Kidney tubule cell (primary cell): ENCODE measurements at regions not wholly inside any gene's neighbourhood (a gene's known extent, or its start where the extent isn't known, plus 50 kb on each side); places are given as distances from the start of the nearest gene placed in this dataset.

ENCODE experiments used
- DNase-seq: peaks from one replicate; pipeline ENCODE4 v3.0.0-alpha.2; 2018; ENCODE audit warnings: low spot score

DNA sequence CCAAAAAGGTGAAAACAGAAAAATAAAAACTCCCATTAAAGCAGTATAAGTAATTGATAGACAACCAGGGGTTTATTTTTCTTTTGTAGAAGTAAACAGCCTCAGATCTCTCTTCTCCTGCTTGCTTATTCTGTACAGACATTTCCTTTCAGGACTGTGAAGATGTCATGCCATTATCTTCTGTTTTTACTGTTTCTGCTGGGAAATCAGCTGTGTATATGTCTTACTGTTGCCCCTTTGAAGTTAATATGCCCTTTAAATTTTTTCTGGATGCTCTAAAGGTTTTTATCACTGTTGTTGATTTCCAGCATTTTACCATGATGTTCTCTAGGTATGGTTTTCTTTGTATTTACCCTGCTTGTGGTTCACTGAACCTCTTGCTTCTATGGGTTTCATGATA is 199.5 kb downstream of the NXNL2 start:
- DNase-seq = no peak

DNA sequence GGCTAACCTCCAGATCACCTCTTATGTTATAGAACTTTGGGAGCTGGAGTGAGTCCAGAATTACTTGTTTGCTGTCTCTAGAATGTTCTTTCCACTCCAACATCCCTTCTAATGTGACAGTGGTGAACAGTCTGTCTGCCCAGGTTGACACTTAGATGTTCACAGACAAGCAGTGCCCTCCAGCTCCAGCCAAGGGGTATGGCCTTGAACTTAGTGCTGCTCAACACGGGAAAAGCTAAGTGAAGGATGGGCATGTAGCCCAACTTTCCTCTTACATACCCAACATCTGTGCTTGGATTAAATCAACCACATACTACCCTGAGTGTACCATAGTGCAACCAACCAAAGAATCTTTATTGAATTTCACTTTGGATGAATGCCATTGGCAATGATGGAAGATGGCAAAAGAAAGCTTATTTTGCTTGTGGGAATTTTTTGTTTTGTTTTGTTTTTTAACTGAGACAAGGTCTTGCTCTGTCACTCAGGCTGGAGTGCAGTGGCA is 201.2 kb downstream of the NXNL2 start:
- no peak for DNase-seq

DNA sequence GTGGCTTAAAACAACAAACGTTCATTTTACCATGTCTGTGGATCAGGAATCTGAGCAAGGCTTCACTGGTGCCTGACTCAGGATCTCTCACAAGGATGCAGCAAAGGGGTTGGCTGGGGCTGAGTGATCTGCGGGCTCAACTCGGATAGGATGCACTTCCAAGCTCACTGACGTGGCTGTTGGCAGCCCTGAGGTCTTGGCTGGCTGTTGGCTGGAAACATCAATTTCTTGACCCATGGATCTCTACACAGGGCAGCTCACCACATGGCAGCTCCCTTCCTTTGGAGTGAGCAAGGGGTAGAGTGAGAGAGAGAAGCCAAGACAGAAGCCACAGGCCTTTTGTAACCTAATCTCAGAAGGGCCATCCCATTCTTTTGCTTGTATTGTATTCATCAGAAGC is 202.1 kb downstream of the NXNL2 start:
- no peak for DNase-seq

DNA sequence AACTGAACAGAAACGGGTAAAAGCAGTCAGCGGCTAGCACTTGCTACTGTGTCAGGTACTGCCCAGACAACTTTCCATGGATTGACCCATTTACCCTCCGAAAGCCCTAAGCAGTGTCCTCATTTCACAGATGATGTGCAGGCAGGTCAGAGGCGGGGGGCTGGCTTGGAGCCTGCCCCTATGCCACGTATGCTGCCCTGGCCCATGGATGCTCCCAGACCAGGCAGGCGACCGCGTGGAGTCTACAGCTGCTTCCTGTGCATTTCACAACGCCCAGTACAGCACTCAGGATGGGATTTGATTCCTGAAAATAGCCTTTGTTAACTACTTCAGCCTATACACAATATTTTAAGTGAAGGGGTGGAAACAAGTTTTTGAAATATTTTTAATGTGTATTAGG is 202.9 kb downstream of the NXNL2 start:
- no peak for DNase-seq

DNA sequence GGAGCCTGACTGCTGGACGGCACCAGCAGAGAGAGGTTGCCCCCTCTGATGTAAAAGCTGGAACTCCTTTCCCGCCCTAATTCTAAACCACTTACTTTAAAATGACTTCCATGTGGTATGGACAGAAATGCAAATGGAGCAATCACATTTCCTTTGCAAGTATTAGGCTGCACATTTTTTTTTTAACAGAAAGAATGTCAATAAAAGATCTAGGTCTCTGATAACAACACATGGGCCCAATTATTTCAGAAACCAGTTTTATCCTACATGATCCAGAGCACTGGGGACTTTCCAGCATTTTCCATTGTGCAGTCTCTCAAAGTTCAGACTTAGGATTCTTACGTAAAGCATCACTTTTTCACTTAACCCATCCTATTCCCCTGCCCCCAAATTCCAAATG is 203.7 kb downstream of the NXNL2 start:
- DNase-seq = no peak

DNA sequence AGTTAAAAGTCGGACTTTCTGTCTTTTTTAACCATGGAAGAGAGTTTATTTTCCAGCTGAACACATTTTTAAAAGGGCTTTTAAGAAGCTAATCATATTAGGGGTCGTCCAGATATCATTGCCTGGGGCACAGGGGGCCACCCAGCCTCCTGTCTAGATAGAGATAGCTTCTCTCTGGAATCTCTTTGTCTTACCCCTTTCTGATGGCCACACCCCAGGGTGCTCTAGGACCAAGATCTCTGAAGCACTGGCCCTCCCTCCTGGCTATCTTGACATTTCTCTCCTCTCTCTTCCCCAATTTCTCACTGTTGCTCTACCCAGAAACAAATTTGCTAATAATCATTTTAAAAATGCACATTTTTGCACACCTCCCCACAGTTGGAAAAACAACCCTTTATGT is 204.4 kb downstream of the NXNL2 start:
- no peak for DNase-seq

DNA sequence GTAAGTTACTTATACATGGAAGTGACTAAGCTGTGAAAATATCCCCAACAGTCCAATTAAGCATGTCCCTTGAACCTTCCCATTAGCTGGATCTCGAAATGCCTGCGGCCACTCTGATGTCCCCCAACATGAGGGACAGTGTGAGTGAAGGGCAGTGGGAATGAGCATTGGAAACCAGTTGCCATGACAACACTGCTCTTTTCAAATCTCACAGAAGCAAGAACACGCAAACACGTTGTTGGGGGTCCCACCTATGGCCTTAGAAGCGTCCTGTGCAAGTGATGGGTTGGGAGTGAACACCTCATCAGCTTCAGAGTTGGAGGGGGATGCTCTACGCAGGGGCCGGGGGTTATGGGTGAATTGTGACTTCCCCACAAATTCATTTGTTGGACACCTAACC is 205.9 kb downstream of the NXNL2 start:
- no peak for DNase-seq

DNA sequence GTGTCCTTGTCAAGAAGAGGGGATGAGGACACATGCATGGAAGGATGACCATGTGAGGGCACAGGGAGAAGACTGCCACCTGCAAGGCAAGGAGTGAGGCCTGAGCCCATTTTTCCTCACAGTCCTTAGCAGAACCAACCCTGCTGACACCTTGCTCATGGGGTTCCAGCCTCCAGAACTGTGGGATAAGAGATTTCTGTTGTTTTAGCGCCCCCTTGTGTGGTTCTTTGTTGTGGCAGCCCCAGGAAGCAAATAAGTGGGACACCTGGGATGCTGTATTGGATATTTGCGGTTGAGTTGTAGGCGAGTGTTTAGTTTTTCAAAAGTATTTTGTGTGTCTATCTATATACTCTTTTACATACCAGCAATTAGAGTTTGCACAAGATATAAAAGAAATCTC is 206.4 kb downstream of the NXNL2 start:
- peak; percentile 22 for DNase-seq

DNA sequence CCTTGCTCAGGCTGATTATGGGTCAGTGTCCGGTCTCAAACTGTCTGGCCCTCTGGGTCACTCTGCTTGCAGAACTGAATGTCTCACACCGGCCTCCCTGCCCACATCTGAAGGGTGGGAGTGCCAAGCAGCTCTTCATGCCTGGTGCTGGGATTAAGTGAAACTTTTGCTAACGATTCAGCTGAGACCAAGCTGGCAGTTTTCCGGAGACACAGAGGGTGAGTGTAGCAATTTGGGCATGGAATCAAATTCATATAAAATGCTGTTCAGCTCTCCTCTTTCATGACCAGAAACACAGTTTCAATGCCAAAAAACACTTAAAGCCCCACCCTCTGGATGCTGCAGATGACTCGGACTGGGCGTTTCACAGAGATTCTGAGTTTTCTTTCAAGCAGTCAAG is 207.5 kb downstream of the NXNL2 start:
- DNase-seq = no peak

DNA sequence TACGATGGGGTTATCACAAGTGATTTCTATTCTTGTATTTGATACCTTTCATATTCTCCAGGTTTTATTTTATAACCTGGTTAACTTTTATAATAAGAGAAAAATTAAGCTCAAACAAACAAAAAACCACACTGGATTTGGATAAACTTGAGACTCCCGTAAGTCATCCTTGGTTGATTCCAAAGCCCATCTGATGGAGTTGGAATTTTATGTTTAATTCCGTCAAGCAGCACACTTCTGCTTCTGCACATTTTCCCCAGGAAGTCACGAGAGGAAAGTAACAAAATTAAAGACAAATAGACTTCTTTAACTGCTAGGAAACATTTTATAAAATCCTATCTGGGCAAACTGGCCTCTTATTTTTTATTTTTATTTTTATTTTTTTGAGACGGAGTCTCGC is 207.9 kb downstream of the NXNL2 start:
- no peak for DNase-seq

DNA sequence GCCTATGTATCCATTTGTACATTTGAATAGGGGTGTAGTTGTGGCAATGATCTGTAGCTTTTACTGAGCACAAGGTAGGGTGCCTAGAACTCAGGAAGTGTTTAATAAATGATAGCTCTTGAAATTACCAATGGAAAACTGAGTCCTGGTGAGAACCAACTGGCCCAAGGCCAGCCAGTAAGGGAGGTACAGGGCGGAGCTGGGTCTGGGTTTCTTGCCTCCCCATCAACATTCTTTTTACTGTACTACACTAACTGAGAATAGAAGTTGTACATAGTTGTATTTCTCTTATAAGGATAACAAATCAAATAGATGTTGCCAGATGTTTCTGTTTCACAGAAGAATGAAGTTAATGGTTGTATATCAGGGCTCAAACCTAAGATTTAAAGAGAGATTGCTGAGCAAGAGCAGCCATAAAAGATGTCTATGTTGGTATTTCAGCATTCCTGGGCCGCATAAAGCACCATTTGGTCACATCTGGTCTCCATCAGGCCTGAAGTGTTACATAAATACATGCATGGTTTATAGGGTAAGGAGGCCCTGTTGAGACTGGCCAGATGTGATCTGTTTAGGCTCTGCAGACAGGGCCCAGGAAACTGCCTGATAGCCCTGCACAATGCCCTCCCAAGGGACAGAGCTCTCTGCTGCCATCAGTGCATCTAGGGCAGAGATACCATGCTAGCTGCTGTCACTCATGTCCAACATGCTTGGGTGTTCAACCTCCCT is 210.5 kb downstream of the NXNL2 start:
- no peak for DNase-seq

DNA sequence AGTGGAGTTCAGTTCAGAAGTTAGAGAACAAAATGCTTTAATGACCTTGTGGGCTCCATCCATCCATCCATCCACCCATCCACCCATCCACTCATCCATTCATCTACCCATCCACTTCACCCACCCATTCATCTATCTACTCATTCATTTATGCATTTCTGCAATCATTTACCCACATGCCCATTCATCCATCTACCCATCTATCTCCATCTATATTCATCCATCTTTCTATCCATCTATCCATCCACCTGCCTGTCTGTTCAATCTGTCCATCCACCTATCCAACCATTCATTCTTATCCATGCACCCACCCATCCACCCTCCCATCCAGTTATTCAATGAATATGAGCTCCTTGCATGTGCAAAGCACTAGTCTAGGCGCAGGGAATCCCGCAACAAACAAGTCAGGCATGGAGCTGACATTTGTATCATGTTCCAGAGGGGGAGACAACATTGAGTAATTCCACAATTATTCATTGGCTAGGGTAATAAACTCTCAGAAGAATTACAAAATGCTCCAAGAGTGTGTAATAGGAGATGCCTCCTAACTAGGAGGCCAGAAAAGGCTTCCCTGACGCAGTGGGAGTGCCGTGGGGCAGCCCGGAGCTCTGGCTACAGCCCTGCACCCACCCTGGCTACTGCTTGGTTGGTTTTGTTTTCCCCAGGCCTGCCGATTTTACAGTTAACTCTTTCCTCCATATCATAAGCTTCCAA is 211.2 kb downstream of the NXNL2 start:
- peak; percentile 81 for DNase-seq

DNA sequence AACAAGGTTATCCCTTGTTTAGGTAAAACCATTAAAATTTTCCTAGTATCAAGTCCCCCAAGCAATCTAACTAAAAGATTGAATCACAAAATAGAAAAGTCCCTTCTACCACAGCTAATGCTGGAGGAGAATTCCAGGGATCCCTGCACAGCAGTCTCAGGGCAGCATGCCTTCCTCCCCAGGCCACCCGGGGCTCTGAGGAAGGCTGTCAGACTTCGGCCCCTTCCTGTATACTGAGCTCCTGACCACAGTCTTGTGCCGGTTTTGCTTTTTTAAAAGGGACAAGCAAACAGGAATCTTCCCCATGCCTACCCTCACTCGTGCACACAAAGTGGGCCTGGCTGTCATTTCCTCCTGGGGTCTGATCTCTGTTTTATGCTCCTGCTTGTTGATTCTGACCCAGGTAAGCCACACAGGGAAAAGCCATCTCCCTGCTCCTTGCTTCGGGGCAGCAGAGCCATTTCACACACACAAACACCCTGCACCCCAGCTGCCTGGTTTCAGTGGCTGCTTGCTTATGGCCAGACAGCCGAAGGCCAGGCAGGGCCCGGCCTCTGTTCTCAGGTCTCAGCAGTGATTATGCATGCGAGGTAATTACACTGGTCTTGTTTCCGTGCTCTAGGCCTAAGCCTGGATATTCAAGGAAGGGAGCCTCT is 211.9 kb downstream of the NXNL2 start:
- peak; percentile 16 for DNase-seq

DNA sequence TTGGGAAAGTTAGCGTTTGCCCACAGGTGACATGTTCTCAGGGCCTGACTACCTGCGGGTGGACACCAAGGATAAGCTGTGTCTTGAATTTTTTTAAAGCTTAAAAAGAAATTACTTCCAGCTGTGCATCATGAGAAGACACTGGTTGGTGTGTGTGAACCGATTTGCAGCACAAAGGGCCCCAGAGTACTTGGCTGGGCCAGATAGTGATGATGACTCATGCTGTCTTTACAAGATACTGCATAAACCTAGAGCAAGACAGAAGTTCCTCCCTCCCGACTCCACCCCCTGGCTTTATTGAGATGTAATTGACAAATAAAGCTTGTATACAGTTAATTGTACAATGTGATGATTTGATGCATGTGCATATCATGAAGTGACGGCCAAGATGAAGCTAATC is 212.8 kb downstream of the NXNL2 start:
- DNase-seq = peak; percentile 59

DNA sequence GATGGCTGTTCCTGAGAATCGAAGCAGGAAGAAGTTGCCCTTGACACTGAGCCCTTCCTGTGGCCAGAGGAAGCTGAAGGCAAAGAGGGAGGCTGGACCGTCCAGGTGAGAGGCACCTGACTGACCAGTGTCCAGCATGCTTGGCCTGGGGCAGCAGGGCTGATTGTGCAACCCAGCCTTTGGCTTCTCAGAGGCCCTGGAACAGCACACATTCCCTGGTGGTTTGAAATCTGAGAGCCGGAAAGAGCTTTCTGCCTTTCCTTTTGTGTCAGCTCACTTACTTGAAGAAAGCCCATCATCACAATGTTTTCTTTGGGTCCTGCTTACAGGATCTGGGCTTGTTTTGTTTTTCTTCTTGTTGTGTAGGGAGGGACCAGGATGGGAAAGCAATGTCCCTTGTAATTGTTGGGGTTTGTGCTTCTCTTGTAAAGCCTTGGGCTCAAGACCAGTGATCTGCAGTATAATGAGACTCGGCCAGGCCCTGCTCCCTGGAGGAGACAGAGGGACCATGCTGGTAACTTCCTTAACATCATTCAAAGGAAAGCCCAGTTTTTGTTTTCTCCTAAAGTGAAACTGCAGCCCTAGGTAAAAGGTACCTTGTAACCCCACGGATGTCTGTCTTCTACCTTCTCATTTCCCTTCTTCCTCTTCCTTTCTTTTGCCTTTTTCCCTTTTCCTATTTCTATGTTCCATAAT is 213.7 kb downstream of the NXNL2 start:
- no peak for DNase-seq

DNA sequence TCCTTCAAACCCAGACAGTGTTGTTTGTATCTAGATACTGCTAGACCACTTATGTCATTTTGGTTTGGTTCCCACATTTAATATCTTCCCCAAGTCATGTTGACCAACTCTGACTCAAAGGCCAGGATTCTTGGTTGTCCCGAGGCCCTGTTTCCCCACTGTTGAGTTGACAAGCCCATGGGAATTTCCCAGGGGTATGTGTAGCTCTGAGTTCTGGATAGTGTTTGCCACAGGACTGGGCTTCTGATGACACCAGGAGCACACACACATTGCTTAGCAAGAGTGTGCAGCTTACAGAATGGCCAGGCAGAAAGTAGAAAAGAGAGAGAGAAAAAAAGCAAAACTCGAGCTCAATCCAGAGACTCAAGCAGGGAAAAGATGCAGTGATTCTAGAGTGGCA is 214.4 kb downstream of the NXNL2 start:
- DNase-seq = peak; percentile 77

DNA sequence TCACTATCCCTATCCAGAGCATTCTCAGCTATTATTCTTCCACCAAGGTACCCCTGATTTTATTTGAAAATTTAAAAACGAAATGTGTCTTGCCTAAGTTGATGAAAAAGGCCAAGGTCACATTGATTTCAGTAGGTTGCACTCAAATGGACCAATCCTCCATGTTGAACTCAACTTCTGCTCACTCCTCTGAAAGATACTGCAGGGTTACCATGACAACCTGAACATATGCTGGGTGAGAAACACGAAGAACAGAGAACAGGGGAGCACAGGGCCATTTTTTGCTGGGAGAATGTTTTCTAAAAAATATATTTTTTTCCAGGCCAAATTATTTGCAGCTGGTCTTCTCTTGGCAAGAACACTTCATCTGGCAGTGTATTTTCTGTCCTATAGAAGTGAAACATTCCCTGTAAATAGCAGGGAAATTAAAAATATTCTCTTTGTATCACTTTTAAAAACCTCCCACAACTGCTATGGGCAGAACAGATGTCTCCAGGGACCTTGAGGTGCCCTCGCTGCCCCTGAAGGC is 215.9 kb downstream of the NXNL2 start:
- DNase-seq = no peak

DNA sequence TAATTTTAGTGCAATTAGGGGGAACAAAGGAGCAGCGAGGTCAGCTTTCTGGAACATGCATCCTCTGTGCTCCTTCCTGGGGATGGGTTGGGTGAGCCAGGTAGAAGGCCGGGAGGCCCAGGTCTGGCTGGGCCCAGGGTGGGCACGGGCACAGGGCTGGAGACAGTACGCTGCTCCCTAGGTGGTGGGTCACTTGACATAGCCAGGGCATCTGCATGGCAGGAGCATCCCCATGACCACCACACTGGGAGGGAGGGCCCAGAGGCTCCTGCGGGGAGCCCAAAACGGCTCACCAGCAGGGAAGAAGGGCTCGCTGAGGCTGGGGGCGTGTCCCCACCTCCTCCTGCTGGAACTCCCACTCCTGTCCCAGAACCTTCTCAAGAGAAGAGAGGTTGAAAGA is 216.8 kb downstream of the NXNL2 start:
- DNase-seq = no peak

DNA sequence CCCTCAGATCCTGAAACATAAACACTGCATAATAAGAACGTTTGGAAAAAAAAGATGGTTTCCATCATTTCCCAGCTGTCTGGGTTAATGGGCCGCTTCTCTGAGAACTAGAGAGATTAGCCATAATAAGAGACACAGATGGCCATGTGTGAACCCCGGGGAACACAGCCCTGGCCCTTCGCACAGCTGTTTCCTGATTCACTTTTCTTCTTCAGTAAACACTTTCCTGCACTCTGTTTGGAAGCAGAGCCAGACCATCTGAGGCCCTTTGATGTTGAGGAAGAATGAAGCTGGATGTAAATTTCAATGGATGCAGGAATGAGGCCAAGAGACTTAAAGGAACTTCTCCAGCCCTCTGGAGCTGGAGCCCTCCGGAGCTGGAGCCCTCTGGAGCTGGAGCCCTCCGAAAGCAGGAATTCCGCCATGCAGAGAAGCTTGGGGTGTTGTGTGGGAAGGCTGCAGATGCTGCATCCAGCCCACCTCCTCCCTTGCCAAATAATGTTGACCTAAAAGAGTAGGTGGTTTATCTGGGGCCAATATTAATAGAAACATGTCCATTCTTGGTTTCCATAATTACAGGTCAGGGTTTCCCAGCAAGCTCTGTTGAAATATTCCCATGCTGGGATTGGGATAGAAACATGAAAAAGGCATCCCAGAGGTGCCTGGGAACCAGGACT is 218.9 kb downstream of the NXNL2 start:
- DNase-seq = no peak

DNA sequence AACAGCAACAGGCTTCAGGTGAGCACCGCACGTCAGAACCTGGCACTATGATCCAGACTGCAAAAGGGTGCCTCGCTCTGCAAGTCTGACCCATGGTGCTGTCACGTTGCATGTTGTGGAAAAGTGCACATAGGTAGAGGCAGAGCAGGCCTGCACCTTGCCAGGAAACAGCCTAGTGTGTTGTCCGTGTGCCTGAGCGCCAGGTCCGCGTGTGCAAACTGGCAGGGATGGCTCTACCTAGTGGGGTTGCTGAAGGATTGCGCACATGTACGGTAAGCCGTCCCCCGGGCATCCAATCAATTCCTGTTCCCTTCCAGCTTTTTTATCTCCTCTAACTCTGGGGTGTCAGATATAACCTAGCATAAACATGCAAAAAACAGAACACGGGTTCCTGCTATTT is 219.5 kb downstream of the NXNL2 start:
- DNase-seq = no peak

DNA sequence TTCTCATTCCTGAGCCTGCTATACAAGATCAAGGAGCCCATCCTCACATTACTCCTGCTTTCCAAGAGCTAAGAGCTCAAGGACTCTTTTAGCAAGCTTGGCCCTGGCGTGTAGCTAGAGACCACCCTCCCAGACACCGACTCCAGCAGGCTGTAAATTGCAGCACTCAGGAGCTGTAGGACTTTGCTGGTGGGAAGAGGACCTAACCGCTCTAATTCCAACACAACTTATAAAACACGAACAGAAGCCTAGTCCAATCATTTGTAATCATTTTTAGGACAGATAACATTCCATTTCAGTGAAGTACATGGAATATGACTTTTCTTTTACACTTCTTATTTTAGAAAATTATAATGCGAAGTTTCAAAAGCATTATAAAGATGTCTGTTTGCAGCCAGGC is 219.9 kb downstream of the NXNL2 start:
- no peak for DNase-seq
